ACHN (cell line): ENCODE measurements at regions not wholly inside any gene's neighbourhood (a gene's known extent, or its start where the extent isn't known, plus 50 kb on each side); places are given as distances from the start of the nearest gene placed in this dataset.

Experiments used
- DNase-seq: peaks from one replicate; pipeline ENCODE4 v3.0.0-alpha.2; 2015
- in situ Hi-C: cut with HindIII; loops from 2 replicates; pipeline ENCODE4 v1.10.0; 2017; ENCODE audit warnings: low sequenced_read_pairs, low pct_ligation_motif_present, low pct_unique_long_range_greater_than_20kb

GRCh38 chr1:82507011-82507410 is 706.3 kb downstream of the ADGRL2 start:
- DNase-seq: no peak
- in situ Hi-C loops: no loop called here

GRCh38 chr1:82503822-82504221 is 703.1 kb downstream of the ADGRL2 start:
- in situ Hi-C loops: no loop called here
- DNase-seq: no peak

- DNase-seq: no peak
- in situ Hi-C loops: no loop called here
These were observed 698.3 kb downstream of the ADGRL2 start for GRCh38 chr1:82499022-82499421.

GRCh38 chr1:82494117-82494516 is 693.4 kb downstream of the ADGRL2 start:
- DNase-seq: no peak
- in situ Hi-C loops: no loop called here

GRCh38 chr1:82492159-82492558 is 691.4 kb downstream of the ADGRL2 start:
- no peak for DNase-seq
- in situ Hi-C loops: no loop called here

GRCh38 chr1:82491301-82492048 is 690.7 kb downstream of the ADGRL2 start:
- in situ Hi-C loops: no loop called here
- no peak for DNase-seq

GRCh38 chr1:82487778-82488177 is 687.0 kb downstream of the ADGRL2 start:
- no peak for DNase-seq
- in situ Hi-C loops: no loop called here

GRCh38 chr1:82486969-82487368 is 686.2 kb downstream of the ADGRL2 start:
- DNase-seq: peak; percentile 13
- in situ Hi-C loops: no loop called here

GRCh38 chr1:82486468-82486867 is 685.7 kb downstream of the ADGRL2 start:
- no peak for DNase-seq
- in situ Hi-C loops: no loop called here

GRCh38 chr1:82485591-82486369 is 685.0 kb downstream of the ADGRL2 start:
- peak; percentile 76 for DNase-seq
- in situ Hi-C loops: no loop called here

- DNase-seq: no peak
- in situ Hi-C loops: no loop called here
These were observed 682.4 kb downstream of the ADGRL2 start for GRCh38 chr1:82483146-82483545.

- no peak for DNase-seq
- in situ Hi-C loops: no loop called here
These were observed 678.2 kb downstream of the ADGRL2 start for GRCh38 chr1:82478916-82479315.

- in situ Hi-C loops: no loop called here
- DNase-seq: no peak
These were observed 671.9 kb downstream of the ADGRL2 start for GRCh38 chr1:82472489-82473131.

- in situ Hi-C loops: no loop called here
- no peak for DNase-seq
These were observed 666.2 kb downstream of the ADGRL2 start for GRCh38 chr1:82466891-82467290.

GRCh38 chr1:82466416-82466815 is 665.7 kb downstream of the ADGRL2 start:
- in situ Hi-C loops: no loop called here
- DNase-seq: no peak

GRCh38 chr1:82465024-82465423 is 664.3 kb downstream of the ADGRL2 start:
- DNase-seq: no peak
- in situ Hi-C loops: no loop called here

GRCh38 chr1:82464362-82465001 is 663.7 kb downstream of the ADGRL2 start:
- in situ Hi-C loops: no loop called here
- DNase-seq: no peak

GRCh38 chr1:82463951-82464350 is 663.2 kb downstream of the ADGRL2 start:
- in situ Hi-C loops: no loop called here

GRCh38 chr1:82462366-82462765 is 661.6 kb downstream of the ADGRL2 start:
- in situ Hi-C loops: no loop called here
- no peak for DNase-seq

More at GRCh38 chr1:82463951-82464350, 663.2 kb downstream of the ADGRL2 start:
- DNase-seq: no peak
